CD4-positive, alpha-beta T cell treated with Interleukin-6 at 100 ng/mL for 8 hours (primary cell): ENCODE measurements at regions not wholly inside any gene's neighbourhood (a gene's known extent, or its start where the extent isn't known, plus 50 kb on each side); places are given as distances from the start of the nearest gene placed in this dataset.

Experiments
- DNase-seq: peaks from one replicate; pipeline ENCODE4 v3.0.0-alpha.2; 2020; ENCODE audit warnings: mixed read lengths, low spot score

GRCh38 chr13:106433066-106433465 is 102.4 kb downstream of the EFNB2 start:
- no peak for DNase-seq

GRCh38 chr13:106432636-106433035 is 102.8 kb downstream of the EFNB2 start:
- no peak for DNase-seq

DNA sequence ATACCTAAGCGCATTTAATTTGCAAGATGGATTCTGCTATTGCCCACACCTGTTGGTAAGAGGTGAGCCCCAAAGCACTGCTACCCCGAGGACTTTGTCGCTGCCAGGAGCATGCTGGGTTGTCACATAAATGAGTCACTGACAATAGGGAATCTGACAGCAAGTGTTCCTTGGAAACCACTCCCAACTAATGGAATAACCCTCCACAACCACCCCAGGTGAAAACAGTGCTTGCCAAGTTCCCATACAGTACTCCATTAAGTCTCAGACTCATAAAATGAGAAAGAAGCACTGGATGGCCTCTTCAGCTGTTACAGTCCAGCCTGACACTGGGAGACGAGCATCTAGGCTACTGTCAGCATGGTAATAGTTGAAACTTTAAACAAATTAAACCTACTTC is 108.6 kb downstream of the EFNB2 start:
- DNase-seq = no peak

GRCh38 chr13:106425661-106426060 is 109.8 kb downstream of the EFNB2 start:
- no peak for DNase-seq

DNA sequence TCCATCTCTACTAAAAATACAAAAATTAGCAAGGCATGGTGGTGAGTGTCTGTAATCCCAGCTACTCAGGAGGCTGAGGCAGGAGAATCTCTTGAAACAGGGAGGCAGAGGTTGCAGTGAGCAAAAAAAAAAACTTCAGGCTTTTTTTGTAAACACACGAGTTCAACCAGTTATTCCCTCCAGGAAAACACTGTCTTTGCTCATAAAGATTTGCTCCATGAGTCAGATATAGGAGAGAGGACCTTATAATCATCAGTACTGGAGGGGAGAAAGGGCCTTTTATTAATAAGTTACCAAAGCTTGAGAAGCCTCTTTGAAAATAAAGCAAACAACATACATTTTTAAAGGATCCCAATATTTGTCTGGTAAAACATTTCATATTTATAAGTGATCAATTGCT is 110.7 kb downstream of the EFNB2 start:
- DNase-seq = no peak

- DNase-seq = no peak
Observed at GRCh38 chr13:106423530-106423929, 111.9 kb downstream of the EFNB2 start.

DNA sequence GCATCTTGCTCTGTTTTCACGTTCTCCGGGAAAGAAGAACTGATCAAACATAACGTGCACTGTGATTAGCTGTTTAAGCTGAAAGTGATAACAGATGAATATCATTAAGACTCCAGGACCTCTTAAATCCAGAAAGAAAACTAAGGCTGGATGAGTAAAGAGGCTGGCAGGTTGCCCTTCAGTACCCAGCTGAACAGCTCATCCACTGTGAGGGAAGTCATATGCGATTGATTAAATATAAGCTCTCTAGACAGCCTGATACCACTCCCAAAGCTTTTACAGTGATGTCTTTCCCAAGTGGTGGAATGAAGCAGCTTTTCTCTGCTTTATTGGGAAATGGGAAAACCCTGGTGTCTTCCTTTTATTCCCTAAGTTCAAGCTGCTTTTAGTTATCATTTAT is 116.9 kb downstream of the EFNB2 start:
- DNase-seq = no peak

GRCh38 chr13:106417467-106418110 is 117.9 kb downstream of the EFNB2 start:
- DNase-seq = no peak

DNA sequence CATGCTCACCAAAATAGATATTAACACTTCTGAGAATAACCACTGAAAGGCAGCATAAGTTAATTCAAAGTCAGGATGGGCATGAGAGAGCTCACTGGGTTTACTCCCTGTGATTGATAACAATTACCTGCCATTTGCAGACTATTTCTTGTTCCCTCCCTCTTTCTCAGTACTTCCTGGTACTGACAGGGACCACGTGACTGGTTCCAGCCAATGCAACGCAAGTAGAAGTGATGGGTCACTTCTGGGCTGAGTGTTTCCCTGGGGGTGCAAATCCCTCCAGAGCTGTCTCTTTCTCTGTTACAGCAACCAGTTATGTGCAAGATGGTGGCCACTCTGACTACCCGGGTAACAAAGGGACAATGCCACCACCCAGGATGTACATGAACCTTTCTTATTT is 118.8 kb downstream of the EFNB2 start:
- DNase-seq = no peak

DNA sequence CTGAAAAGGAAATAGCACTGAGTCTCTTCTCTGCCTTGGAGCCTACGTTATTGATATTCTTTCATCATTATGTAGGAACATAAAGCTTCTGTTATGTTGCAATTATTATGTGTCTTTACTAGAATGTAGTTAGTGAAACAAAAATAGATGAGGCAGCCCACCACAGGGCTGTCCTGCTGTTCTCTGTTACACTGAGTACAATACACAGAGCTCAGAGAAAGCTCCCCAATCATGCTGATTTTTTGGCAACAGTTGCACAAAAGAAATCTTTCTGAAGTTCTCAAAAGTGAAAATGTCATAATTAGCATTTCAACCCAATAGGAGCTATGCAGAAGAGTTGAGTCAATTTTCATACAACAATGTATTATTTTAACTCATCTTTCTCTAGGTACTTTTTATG is 119.5 kb downstream of the EFNB2 start:
- DNase-seq = no peak

DNA sequence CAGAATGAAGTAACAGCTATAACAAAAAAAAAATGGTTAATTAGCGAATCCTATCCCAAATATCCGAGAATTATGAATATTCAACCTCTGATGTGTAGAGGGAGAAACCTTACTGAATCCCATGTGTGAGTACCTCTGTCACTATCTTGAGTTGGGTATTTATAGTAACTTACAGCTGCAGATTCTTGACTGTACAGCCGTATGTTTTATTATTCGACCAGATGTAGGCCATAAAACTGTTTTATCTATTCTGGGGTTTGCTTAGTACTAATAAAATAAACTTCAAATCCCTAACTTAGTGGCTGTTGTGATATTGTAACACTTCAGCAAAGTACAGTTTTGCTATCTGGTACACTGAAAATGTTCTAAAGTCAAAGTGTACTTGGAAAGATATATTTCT is 120.0 kb downstream of the EFNB2 start:
- DNase-seq = no peak

DNA sequence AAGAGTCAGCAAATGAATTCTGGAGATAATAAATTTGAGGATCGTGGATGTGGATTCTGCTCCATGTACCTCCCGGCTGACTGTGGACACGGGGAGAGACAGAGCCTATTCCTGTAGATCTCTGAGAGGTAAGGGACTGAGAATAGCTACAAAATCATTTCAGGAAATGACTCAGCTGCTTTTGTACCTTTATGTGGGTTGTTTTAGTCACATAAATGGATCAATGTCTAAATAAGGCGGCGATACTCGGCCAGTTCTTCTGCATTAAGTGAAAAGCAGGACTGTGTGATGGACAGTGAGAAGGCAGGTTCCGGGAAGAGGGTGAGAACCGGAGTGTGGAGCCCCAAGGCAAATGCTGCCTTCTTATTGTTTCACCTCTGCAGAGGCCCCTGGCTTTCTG is 128.1 kb downstream of the EFNB2 start:
- DNase-seq = no peak

DNA sequence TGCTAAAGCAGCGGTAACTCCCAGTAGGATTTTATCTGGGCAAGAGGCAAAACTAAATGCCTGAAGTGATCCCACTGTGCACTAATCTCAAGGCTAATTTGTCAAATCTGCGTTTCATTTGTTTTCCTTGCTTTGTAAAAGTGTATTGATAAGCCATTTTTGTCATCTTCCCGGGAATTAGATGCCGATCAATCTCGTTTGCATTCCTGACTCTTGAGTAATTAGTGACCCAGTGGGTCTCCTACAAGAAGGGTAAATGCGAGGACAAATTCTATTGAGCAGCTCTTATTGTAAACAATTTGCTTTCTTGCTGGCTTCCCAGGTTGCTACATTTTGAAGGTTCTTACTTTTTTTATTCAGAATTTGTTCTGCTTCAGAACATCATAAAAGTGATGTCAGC is 129.7 kb downstream of the EFNB2 start:
- DNase-seq = no peak

GRCh38 chr13:106403280-106403679 is 132.2 kb downstream of the EFNB2 start:
- DNase-seq = no peak

DNA sequence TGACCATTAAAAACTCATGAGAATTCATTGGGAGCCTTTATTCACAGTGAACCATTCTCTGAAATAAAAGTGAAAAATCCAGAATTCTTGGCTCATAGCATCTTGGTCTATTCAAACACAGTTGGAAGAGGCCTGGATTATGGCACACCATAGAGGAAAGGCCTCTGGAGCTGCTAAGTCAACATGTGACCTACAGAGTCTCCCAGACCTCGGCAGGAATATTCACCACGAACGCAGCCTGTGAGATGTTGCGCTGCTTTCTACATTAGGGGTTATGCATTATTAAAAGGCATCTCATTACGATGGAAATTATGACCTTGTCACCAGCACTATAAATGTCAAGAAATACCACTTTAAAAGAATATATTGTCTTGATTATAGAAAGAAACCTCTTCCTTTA is 132.6 kb downstream of the EFNB2 start:
- no peak for DNase-seq

GRCh38 chr13:106401081-106401480 is 134.4 kb downstream of the EFNB2 start:
- DNase-seq = no peak

- DNase-seq = no peak
Observed at GRCh38 chr13:106400289-106400688, 135.2 kb downstream of the EFNB2 start.

GRCh38 chr13:106398289-106398688 is 137.2 kb downstream of the EFNB2 start:
- DNase-seq = no peak

GRCh38 chr13:106393776-106394175 is 141.7 kb downstream of the EFNB2 start:
- DNase-seq = no peak

- DNase-seq = no peak
Observed at GRCh38 chr13:106391681-106392080, 143.8 kb downstream of the EFNB2 start.

DNA sequence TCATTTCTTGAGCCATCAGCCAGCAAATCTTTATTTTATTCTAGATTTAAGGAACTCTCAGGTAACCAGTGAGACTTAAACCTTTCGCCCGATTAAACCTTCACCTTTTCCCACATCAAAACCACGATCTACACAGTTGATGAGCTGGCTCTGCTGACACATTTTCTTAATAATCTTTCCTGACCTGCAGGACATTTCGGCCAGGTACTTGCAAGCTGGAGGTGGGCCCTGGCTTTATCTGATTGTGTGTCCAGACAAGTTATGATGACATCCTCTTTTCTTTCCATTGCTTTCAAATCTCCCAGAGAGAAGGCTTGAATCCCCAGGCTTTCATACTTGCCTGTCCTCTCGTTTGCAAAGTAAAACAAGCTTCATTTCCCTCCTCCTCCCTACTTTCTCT is 144.2 kb downstream of the EFNB2 start:
- no peak for DNase-seq

DNA sequence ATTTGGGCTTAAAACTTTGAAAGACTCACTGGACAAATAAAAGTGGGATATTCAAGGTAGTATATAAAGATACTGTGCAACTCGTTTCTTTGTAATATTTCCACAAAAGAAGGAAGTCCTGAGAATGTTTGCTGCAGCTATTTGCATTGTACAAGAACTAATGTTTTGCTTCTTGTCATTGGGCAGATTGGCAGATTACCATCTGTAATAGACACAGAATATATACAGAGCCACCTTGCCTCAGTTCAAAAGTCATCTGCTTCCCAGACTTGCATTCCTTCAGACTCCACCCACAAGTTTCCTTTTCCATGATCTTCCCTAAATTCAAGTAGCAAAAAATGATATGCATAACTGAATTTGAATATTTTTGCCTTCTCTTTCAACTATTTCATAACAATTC is 145.1 kb downstream of the EFNB2 start:
- DNase-seq = no peak

GRCh38 chr13:106385654-106386053 is 149.8 kb downstream of the EFNB2 start:
- no peak for DNase-seq

- DNase-seq = no peak
Observed at GRCh38 chr13:106384516-106384915, 150.9 kb downstream of the EFNB2 start.

GRCh38 chr13:106383791-106384190 is 151.7 kb downstream of the EFNB2 start:
- no peak for DNase-seq
